Esophagus muscularis mucosa (tissue), 2 donors: ENCODE measurements at regions not wholly inside any gene's neighbourhood (a gene's known extent, or its start where the extent isn't known, plus 50 kb on each side); places are given as distances from the start of the nearest gene placed in this dataset.

Source experiments
- POLR2A ChIP-seq: fragments of 450-650 bp; IDR thresholded peaks from one replicate; pipeline ENCODE4 v1.6.1; 2017; ENCODE audit warnings: antibody characterized with exemption, moderate library complexity, mild to moderate bottlenecking, low read depth
- POLR2AphosphoS5 ChIP-seq, 2 donors: sonication (generic); formaldehyde crosslinking; IDR thresholded peaks; one replicate each; pipeline ENCODE4 v1.6.1; 2017; ENCODE audit warnings: antibody characterized with exemption in 2 of 2

DNA sequence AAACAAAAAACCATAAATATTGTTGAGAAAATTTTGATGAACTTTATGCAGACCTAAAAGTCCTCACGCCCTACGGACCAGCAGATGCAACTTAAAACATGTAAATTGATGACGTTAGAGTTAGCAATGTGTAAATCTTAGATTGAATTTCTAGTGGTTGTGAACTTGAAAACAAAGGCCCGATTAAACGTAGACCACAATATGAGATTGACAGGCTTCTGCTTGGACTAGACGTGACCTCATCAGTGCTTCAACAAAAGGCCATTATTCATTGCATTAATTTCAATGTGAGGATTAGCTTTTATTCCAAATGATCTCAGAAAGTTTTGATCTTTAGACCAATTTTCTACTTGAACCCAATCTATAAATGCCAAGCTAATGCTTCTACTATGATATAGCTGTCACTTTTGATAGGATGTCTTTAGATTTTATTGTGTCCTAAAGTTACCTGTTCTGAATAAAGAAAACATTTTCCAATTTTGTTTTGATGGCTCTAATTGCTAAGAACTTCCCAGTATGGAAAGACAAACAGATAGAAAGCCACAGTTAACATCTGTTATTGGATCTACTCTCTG lies 55.4 kb upstream of the SPPL2A start:
- TF ChIP-seq POLR2AphosphoS5 (IDR thresholded peaks at IDR 0.05) (no peak), POLR2A (no peak)
